Muscle layer of duodenum (tissue), 2 donors: ENCODE measurements at regions not wholly inside any gene's neighbourhood (a gene's known extent, or its start where the extent isn't known, plus 50 kb on each side); places are given as distances from the start of the nearest gene placed in this dataset.

Experiments
- H3K27ac ChIP-seq: one replicate; pipeline ENCODE4 v1.7.0; 2013; ENCODE audit warnings: mild to moderate bottlenecking, low read length
- H3K27me3 ChIP-seq: one replicate; pipeline ENCODE4 v1.7.0; 2013; ENCODE audit warnings: low read depth, mild to moderate bottlenecking, control low read depth, low read length
- H3K36me3 ChIP-seq, 2 donors: one replicate each; pipeline ENCODE4 v1.7.0; 2013; ENCODE audit warnings: low read length in 2 of 2, control low read depth in 1 of 2, mild to moderate bottlenecking in 1 of 2; ENCODE audit not compliant: insufficient read depth in 2 of 2, control insufficient read depth in 1 of 2
- H3K4me1 ChIP-seq, 2 donors: one replicate each; pipeline ENCODE4 v1.7.0; 2013; ENCODE audit warnings: low read length in 2 of 2, mild to moderate bottlenecking in 2 of 2, control low read depth in 1 of 2, moderate library complexity in 1 of 2; ENCODE audit not compliant: insufficient read depth in 2 of 2, control insufficient read depth in 1 of 2
- H3K4me3 ChIP-seq, 2 donors: one replicate each; pipeline ENCODE4 v1.7.0; 2013; ENCODE audit warnings: low read length in 2 of 2, low read depth in 1 of 2, mild to moderate bottlenecking in 1 of 2
- H3K9me3 ChIP-seq, 2 donors: one replicate each; pipeline ENCODE4 v1.7.0; 2013; ENCODE audit warnings: low read length in 2 of 2, control low read depth in 1 of 2, mild to moderate bottlenecking in 1 of 2; ENCODE audit not compliant: control insufficient read depth in 1 of 2
- donor health status: healthy.

DNA sequence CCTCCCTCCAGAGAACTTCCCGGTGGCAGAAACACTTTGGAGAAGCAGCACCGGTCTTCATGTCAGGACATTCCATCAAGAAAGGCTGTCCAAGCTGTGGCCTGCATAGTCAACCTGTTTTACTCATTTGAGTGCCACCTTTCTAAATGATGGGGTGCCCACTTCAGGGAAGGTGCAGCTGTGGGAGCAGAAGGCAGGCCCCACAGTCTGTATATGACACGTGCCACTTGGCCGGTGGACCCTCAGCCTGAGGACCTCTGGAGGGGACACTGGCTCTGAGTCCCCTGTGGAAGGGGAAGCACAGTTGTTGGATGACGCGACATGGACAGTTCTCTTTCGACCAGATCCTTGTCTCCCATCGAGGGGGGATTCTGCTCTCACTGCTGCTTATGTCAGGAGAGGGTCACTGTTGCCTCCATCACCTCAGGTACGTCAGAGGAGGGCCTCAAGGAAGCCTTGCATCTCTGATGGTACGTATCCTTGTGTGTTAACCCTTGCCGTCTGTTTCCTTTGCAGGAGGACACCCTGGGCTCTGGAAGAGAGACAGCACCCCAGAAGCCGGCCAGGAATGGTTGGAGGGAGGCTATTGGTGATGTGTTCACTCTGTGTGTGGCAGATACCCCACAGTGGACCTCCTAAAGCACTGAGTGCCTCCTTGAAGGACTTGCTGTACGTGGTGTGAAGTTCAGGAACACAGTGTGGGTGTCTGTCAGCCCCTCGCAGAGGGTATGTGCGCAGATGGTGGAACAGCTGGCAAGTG lies 132.1 kb upstream of the RTL1 start:
- no peak overlapping the region for H3K27ac ChIP-seq
- no peaks in the 10 kb centered on the region for H3K9me3 ChIP-seq
- no peak overlapping the region for H3K4me3 ChIP-seq
- no peaks in the 10 kb centered on the region for H3K4me1 ChIP-seq
- no peaks in the 10 kb centered on the region for H3K27me3 ChIP-seq
- no peaks in the 10 kb centered on the region for H3K36me3 ChIP-seq

DNA sequence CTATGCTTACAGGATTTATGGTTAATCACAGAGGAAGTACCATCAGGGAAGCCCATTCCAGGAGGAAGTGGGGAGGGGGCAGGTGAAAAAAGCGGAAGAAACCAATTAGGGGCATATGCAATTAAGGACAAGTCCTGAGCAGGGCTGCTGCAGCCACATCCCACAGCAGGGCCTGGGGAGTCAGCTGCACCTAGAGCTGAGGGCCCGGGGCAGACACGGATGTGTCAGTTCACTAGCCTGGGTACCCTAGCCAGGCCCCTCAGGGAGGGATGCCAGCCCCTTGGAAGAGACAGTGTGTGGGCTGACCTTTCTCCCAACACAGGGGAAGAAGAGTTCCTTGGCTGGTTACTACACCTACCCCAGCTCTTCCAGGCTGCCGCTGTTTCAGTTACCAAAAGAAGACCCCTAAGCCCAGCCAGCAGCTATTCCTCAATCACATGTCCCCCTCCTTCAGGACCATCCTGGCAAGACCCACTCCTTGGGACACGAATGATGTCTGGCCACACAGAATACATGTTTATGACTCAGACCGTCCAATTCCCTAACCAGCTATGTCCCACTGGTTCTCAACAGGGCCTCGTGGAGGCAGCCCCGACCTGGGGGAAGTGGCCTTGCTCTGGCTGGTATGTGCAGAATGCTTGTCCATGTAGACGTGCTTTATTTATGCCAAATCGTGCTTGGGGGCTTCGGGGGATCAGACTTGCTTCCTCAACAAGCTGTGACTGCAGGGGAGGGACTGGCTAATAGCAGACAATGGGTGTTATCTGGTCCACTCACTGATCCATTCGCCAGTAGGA lies 133.7 kb upstream of the RTL1 start:
- Histone ChIP-seq H3K4me1 (no peaks in the 10 kb centered on the region), H3K27ac (no peak overlapping the region), H3K36me3 (no peaks in the 10 kb centered on the region), H3K27me3 (no peaks in the 10 kb centered on the region), H3K9me3 (no peaks in the 10 kb centered on the region), H3K4me3 (no peak overlapping the region)

DNA sequence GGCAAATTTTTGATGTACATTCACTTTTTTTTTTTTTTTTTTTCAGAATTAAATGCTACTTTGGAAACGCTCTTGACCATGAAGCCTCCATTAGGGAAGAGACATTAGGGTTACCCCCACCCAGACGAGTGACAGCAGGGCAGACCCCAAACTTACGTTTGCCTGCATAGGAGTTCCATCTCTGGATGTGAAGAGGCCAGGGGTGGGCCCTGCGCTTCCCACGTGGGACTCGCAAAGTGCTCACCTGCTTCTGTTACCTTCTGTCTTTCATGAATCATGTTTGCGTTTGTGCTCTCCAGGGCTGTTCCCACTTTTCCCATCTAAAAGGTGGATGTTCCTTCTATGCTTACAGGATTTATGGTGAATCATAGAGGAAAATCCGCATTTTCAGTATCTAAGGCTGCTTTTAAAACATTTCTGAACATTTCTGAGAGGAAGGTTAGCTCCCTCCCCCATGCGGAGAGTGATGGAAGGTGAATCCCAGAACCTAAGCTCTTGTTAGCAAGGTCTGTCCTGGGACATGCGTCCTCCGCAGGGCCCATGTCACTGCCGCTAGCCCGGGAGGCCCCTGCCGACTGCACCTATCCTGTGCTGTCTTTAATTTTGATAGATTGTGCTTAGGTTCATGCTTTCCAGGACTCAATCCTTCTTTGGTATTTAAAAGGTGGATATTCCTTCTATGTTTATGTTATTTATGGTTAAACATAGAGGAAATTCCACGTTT lies 135.7 kb upstream of the RTL1 start:
- no peak overlapping the region for H3K27ac ChIP-seq
- no peaks in the 10 kb centered on the region for H3K9me3 ChIP-seq
- H3K4me3 ChIP-seq: no peak overlapping the region
- no peaks in the 10 kb centered on the region for H3K27me3 ChIP-seq
- no peaks in the 10 kb centered on the region for H3K4me1 ChIP-seq
- H3K36me3 ChIP-seq: no peaks in the 10 kb centered on the region

DNA sequence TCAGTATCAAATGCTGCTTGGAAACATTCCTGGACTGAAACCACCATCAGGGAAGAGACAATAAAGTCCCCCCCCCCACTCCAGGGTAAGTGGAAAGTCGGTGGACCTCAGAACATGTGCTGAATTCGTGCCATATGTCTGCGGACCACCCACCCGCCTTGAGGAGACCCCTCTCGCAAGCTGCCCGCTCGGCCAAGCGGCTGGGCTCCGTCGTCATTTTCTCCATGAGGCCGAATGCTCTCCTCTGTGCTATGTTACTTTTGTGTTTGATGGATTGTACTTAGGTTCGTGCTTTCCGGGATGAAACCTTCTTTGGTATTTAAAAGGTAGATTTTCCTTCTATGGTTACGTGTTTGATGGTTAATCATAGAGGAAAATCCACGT lies 136.2 kb upstream of the RTL1 start:
- Histone ChIP-seq H3K36me3 (no peaks in the 10 kb centered on the region), H3K27ac (no peak overlapping the region), H3K4me1 (no peaks in the 10 kb centered on the region), H3K27me3 (no peaks in the 10 kb centered on the region), H3K4me3 (no peak overlapping the region), H3K9me3 (no peaks in the 10 kb centered on the region)

DNA sequence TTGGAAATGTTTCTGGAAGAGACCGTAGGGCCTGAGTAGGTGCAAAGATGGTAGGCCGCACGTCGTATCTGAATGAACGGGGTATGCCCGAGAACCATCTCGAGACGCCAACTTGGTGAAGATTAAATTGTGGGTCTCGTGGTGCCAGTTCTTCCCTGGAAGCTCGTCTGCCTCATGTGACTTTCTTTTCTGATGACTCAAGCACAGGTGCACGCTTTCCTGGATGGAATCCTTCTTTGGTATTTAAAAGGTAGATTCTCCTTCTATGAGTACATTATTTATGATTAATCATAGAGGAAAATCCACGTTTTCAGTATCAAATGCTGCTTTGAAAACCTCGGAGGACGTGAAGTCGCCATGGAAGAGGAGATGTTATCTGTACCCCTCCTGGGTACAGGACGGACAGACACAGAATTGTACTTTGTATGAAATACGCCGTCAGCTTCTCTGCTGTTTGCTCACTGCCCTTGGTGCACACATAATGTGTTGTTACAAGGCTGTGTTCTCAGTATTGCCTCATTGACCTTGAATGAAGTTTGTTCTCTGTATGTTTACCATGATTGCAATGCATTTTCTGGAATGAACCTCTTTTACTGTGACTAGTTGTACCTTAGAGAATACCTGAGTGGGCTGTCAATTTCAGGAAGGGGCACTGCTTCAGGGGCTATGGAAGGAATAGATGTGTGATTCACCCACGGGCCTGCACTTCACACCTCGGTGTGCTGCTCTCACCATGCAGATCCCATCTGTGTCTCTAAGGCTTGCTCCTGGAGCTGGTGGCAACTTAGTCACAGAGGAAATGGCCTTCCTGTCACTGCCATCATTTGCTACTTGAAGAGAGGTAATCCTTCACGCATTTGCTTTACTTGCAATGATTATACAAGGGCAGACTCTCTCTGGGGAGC lies 137.3 kb upstream of the RTL1 start:
- Histone ChIP-seq H3K36me3 (no peaks in the 10 kb centered on the region), H3K9me3 (no peaks in the 10 kb centered on the region), H3K4me1 (no peaks in the 10 kb centered on the region), H3K27me3 (no peaks in the 10 kb centered on the region), H3K27ac (no peak overlapping the region), H3K4me3 (no peak overlapping the region)

DNA sequence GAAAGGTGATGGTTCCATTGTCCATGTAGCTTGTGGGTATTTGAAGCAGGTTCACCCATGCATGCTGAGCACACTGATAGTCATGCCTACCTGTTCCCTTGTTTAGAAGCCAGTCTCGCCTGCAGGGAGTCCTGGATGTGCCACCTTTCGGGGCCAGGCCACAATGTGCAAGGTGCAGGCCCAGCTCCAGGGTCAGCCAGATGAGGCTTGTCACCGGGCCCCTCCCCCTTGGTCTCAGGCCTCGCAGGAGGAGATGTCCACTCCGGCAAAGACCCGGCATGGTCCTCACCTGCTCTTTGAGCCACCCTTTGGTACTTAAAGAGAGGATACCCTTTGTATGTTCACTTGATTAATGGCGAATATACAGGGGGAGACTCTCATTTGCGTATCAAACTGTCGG lies 140.4 kb upstream of the RTL1 start:
- Histone ChIP-seq H3K27ac (no peak overlapping the region), H3K36me3 (no peaks in the 10 kb centered on the region), H3K4me1 (no peaks in the 10 kb centered on the region), H3K4me3 (no peak overlapping the region), H3K9me3 (no peaks in the 10 kb centered on the region), H3K27me3 (no peaks in the 10 kb centered on the region)

DNA sequence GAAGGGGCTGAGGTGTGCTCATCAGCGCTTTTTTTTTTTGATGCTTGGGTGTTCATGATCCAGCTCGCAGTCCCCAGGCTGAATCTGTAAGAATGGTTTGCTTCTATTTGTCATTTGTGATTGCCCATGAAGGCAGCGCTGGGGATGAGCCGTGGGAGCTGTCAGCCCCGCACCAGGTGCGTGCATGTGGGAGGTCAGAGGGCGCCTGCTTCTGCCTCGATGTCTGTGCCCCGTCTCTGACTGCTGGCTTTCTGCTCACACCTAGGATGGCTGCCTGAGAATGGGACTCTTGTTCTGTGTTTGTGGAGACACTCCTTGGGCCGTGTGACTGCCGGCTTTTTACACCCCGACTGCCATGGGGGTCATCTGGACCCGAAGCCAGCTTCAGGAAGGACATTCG lies 141.2 kb upstream of the RTL1 start:
- H3K27me3 ChIP-seq: no peaks in the 10 kb centered on the region
- no peaks in the 10 kb centered on the region for H3K4me1 ChIP-seq
- no peaks in the 10 kb centered on the region for H3K9me3 ChIP-seq
- H3K4me3 ChIP-seq: no peak overlapping the region
- no peaks in the 10 kb centered on the region for H3K36me3 ChIP-seq
- no peak overlapping the region for H3K27ac ChIP-seq

DNA sequence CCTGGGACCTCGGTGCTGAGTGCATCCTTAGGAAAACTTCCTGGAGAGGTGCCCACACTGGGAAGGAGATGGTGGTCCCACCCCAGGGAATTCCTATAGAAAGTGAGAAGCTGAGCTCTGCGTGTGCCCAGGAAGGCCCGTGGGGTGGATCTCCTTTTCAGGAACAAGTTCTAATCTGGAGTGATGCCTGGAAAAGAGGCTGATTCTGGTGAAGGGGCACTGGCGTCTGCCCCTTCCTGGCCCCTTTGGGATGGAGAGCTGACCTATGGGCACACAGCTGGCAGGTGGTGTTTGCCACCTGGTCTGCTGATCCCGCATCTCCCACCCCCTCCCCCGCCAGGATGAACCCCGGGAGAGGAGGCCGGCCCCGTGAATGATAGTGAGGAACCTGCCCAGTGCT lies 142.0 kb upstream of the RTL1 start:
- Histone ChIP-seq H3K4me3 (no peak overlapping the region), H3K4me1 (no peaks in the 10 kb centered on the region), H3K27me3 (no peaks in the 10 kb centered on the region), H3K9me3 (no peaks in the 10 kb centered on the region), H3K27ac (no peak overlapping the region), H3K36me3 (no peaks in the 10 kb centered on the region)

DNA sequence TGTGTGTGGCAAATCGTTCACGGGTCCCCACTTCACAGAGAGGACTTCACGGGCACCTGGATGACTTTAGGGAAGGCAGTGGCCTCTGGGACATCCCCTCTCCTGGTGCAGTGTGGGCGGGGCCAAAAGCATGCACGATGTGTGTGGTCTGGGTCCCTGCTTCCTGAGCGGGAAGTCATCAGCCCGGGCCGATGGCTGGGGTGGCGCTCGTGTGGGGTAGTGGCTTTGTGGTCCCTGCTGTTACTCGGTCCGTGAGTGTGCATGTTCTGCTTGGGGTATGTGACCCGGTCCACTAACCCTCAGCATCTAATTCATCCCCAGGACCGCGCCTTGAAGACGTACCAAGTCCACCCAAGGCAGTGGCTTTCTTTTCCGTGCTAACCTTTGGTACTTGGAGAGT lies 142.5 kb upstream of the RTL1 start:
- Histone ChIP-seq H3K4me3 (no peak overlapping the region), H3K9me3 (no peaks in the 10 kb centered on the region), H3K27me3 (no peaks in the 10 kb centered on the region), H3K36me3 (no peaks in the 10 kb centered on the region), H3K4me1 (no peaks in the 10 kb centered on the region), H3K27ac (no peak overlapping the region)

DNA sequence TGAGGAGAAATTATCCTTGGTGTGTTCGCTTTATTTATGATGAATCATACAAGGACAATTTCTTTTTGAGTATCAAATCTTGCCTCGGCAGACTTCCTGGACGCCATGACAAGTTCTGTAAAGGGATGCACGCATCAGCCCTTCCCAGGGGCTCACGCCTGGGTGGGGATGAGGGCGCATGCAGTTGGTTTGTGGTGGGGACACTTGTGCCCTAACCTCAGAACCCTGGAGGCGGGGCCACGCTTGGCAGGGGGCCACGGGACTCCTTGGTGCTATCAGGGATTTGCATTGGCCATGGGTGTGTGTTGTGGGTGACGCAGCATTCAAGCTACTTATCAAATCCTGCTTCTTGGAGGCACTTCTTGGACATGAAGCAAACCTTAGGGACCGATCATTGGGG lies 143.8 kb upstream of the RTL1 start:
- Histone ChIP-seq H3K27ac (no peak overlapping the region), H3K27me3 (no peaks in the 10 kb centered on the region), H3K4me3 (no peak overlapping the region)

DNA sequence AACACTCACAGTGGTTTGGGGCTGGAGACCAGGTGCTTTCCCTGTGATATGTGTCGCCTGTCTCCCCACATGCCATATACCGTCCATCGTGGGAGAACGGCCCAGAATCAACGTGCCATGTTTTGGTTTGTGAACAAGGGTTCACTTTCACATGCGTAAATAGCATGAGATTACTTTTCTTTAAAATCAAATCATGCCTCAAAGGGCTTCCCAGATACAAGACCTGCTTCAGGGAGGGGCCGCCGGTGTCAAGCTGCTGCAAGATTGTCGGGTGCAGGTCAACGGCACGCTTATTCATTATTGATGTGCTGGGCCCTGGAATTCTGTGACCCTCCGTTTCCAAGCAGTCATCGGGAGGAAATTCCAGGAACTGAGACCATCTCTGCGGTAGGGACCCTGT lies 145.2 kb upstream of the RTL1 start:
- H3K9me3 ChIP-seq: no peaks in the 10 kb centered on the region
- no peak overlapping the region for H3K4me3 ChIP-seq
- H3K27ac ChIP-seq: no peak overlapping the region
- no peaks in the 10 kb centered on the region for H3K27me3 ChIP-seq
- no peaks in the 10 kb centered on the region for H3K4me1 ChIP-seq
- no peaks in the 10 kb centered on the region for H3K36me3 ChIP-seq

More for the DNA sequence above, 143.8 kb upstream of the RTL1 start:
- no peaks in the 10 kb centered on the region for H3K9me3 ChIP-seq
- H3K4me1 ChIP-seq: no peaks in the 10 kb centered on the region
- no peaks in the 10 kb centered on the region for H3K36me3 ChIP-seq
